Esophagus muscularis mucosa (tissue), 4 donors: ENCODE measurements at regions not wholly inside any gene's neighbourhood (a gene's known extent, or its start where the extent isn't known, plus 50 kb on each side); places are given as distances from the start of the nearest gene placed in this dataset.

ENCODE experiments used
- DNase-seq: peaks from one replicate; pipeline ENCODE4 v3.0.0-alpha.2; 2017; ENCODE audit errors: extremely low spot score
- H3K27ac ChIP-seq, 4 donors: fragments of 200-600 bp; sonication (generic); replicated peaks in 1 of 4; 1 replicate in 3 of 4; 2 replicates in 1 of 4; pipeline ENCODE4 v1.5.1; 2016 to 2019; ENCODE audit warnings: mild to moderate bottlenecking in 1 of 4
- H3K27me3 ChIP-seq, 4 donors: fragments of 200-600 bp; sonication (generic); one replicate each; pipeline versions ENCODE4 v1.5.1 to v1.6.0; 2016 to 2019
- H3K36me3 ChIP-seq, 4 donors: fragments of 200-600 bp; sonication (generic); one replicate each; pipeline ENCODE4 v1.5.1; 2016 to 2019
- H3K4me1 ChIP-seq, 4 donors: fragments of 200-600 bp; sonication (generic); one replicate each; pipeline ENCODE4 v1.5.1; 2016 to 2019
- H3K4me3 ChIP-seq, 4 donors: fragments of 200-600 bp; sonication (generic); 1 replicate in 2 of 4; 2 replicates in 2 of 4; pipeline ENCODE4 v1.5.1; 2016 to 2019; ENCODE audit warnings: mild to moderate bottlenecking in 4 of 4, moderate library complexity in 1 of 4
- H3K9me3 ChIP-seq, 4 donors: fragments of 200-600 bp; sonication (generic); 1 replicate in 3 of 4; 2 replicates in 1 of 4; pipeline ENCODE4 v1.5.1; 2016 to 2019
- CTCF ChIP-seq, 3 experiments: fragments of 200-600 bp in 2 of 3; fragments of 450-650 bp in 1 of 3; sonication (generic) in 2 of 3; IDR thresholded peaks; one replicate each; pipeline ENCODE4 v1.5.1; 2017 to 2019; ENCODE audit warnings: antibody characterized with exemption in 3 of 3, mild to moderate bottlenecking in 2 of 3, moderate library complexity in 1 of 3
- EP300 ChIP-seq: sonication (generic); formaldehyde crosslinking; IDR thresholded peaks from one replicate; pipeline ENCODE4 v1.6.1; 2017; ENCODE audit warnings: antibody characterized with exemption
- POLR2A ChIP-seq: fragments of 450-650 bp; IDR thresholded peaks from one replicate; pipeline ENCODE4 v1.6.1; 2017; ENCODE audit warnings: antibody characterized with exemption, moderate library complexity, mild to moderate bottlenecking, low read depth
- POLR2AphosphoS5 ChIP-seq, 2 donors: sonication (generic); formaldehyde crosslinking; IDR thresholded peaks; one replicate each; pipeline ENCODE4 v1.6.1; 2017; ENCODE audit warnings: antibody characterized with exemption in 2 of 2
- WGBS: methylation state at CpG from one replicate; pipeline ENCODE4 v1.1.5; 2018; 5-methylcytosine and 5-hydroxymethylcytosine counted together
- intact Hi-C: fragments of 100-400 bp; cut with DNase I; formaldehyde crosslinking; loops from one replicate; pipeline ENCODE4 v1.15.1; 2023

GRCh38 chr16:5427571-5427970, 330.0 kb upstream of the EEF2KMT start:
- Histone ChIP-seq H3K27me3 (peaks cover 0 to 19% (median 0%) of the 10 kb centered on the region in 4 donors), H3K4me3 (no peak overlapping the region), H3K9me3 (no peaks in the 10 kb centered on the region), H3K36me3 (no peaks in the 10 kb centered on the region), H3K4me1 (no peaks in the 10 kb centered on the region), H3K27ac (no peak overlapping the region)
- no peak for DNase-seq
- intact Hi-C loops: no loop called here
- TF ChIP-seq EP300: no peak
- TF ChIP-seq CTCF (IDR thresholded peaks at IDR 0.05): no peak
- TF ChIP-seq POLR2A: no peak
- no peak for TF ChIP-seq POLR2AphosphoS5 (IDR thresholded peaks at IDR 0.05)
- 82% methylated on average over 5 of the region's 7 CpGs for WGBS

- H3K27ac ChIP-seq: no peak overlapping the region
- H3K4me3 ChIP-seq: no peak overlapping the region
- H3K36me3 ChIP-seq: no peaks in the 10 kb centered on the region
- intact Hi-C loops: no loop called here
- 80% methylated on average over 4 of the region's 4 CpGs for WGBS
- H3K27me3 ChIP-seq: peaks cover 0 to 24% (median 0%) of the 10 kb centered on the region in 4 donors
- DNase-seq: no peak
- no peaks in the 10 kb centered on the region for H3K4me1 ChIP-seq
- no peaks in the 10 kb centered on the region for H3K9me3 ChIP-seq
- no peak for TF ChIP-seq POLR2AphosphoS5 (IDR thresholded peaks at IDR 0.05)
- TF ChIP-seq EP300: no peak
- no peak for TF ChIP-seq CTCF (IDR thresholded peaks at IDR 0.05)
- no peak for TF ChIP-seq POLR2A
Observed at GRCh38 chr16:5422643-5423496, 325.3 kb upstream of the EEF2KMT start.

- peaks cover 0 to 21% (median 0%) of the 10 kb centered on the region in 4 donors for H3K27me3 ChIP-seq
- H3K4me3 ChIP-seq: no peak overlapping the region
- no peak overlapping the region for H3K27ac ChIP-seq
- WGBS: 47% methylated on average over 3 of the region's 3 CpGs
- intact Hi-C loops: no loop called here
- no peaks in the 10 kb centered on the region for H3K4me1 ChIP-seq
- no peaks in the 10 kb centered on the region for H3K9me3 ChIP-seq
- no peaks in the 10 kb centered on the region for H3K36me3 ChIP-seq
- DNase-seq: no peak
- no peak for TF ChIP-seq CTCF (IDR thresholded peaks at IDR 0.05)
- TF ChIP-seq POLR2AphosphoS5 (IDR thresholded peaks at IDR 0.05): no peak
- no peak for TF ChIP-seq EP300
- TF ChIP-seq POLR2A: no peak
Observed at GRCh38 chr16:5422047-5422446, 324.5 kb upstream of the EEF2KMT start.

- no peak overlapping the region for H3K4me3 ChIP-seq
- 56% methylated on average over 5 of the region's 5 CpGs for WGBS
- no peak for DNase-seq
- no peak overlapping the region for H3K27ac ChIP-seq
- no peaks in the 10 kb centered on the region for H3K36me3 ChIP-seq
- H3K4me1 ChIP-seq: no peaks in the 10 kb centered on the region
- intact Hi-C loops: no loop called here
- H3K9me3 ChIP-seq: peaks cover 0 to 6% (median 2%) of the 10 kb centered on the region in 4 donors
- H3K27me3 ChIP-seq: peaks cover 0 to 2% (median 0%) of the 10 kb centered on the region in 4 donors
- TF ChIP-seq POLR2A: no peak
- no peak for TF ChIP-seq CTCF (IDR thresholded peaks at IDR 0.05)
- TF ChIP-seq POLR2AphosphoS5 (IDR thresholded peaks at IDR 0.05): no peak
- no peak for TF ChIP-seq EP300
Observed at GRCh38 chr16:5416013-5416412, 318.4 kb upstream of the EEF2KMT start.

GRCh38 chr16:5415123-5415522, 317.5 kb upstream of the EEF2KMT start:
- Histone ChIP-seq H3K27ac (no peak overlapping the region), H3K36me3 (no peaks in the 10 kb centered on the region), H3K4me3 (no peak overlapping the region), H3K4me1 (no peaks in the 10 kb centered on the region), H3K27me3 (no peaks in the 10 kb centered on the region), H3K9me3 (peaks cover 0 to 9% (median 2%) of the 10 kb centered on the region in 4 donors)
- 40% methylated on average over 7 of the region's 7 CpGs for WGBS
- intact Hi-C loops: no loop called here
- DNase-seq: no peak
- TF ChIP-seq EP300 (no peak), POLR2A (no peak), POLR2AphosphoS5 (IDR thresholded peaks at IDR 0.05) (no peak), CTCF (IDR thresholded peaks at IDR 0.05) (no peak)
